SK-N-SH (cell line): ENCODE measurements at regions not wholly inside any gene's neighbourhood (a gene's known extent, or its start where the extent isn't known, plus 50 kb on each side); places are given as distances from the start of the nearest gene placed in this dataset.

ENCODE experiments used
- CHD2 ChIP-seq: fragments of 150-350 bp; IDR thresholded peaks from 2 replicates; pipeline ENCODE4 v1.6.1; 2018; ENCODE audit warnings: low read length; ENCODE audit not compliant: partially characterized antibody
- CTCF ChIP-seq: fragments of 200-600 bp; sonication (generic); IDR thresholded peaks from 2 replicates; pipeline ENCODE4 v1.6.1; 2017; ENCODE audit warnings: antibody characterized with exemption, mild to moderate bottlenecking, moderate library complexity
- RXRA ChIP-seq: IDR thresholded peaks from 2 replicates; pipeline ENCODE4 v1.4.0; 2012; ENCODE audit warnings: low read depth, mild to moderate bottlenecking, borderline replicate concordance
- YY1 ChIP-seq: IDR thresholded peaks from 2 replicates; pipeline ENCODE4 v1.4.0; 2012; ENCODE audit warnings: low read depth, mild to moderate bottlenecking

DNA sequence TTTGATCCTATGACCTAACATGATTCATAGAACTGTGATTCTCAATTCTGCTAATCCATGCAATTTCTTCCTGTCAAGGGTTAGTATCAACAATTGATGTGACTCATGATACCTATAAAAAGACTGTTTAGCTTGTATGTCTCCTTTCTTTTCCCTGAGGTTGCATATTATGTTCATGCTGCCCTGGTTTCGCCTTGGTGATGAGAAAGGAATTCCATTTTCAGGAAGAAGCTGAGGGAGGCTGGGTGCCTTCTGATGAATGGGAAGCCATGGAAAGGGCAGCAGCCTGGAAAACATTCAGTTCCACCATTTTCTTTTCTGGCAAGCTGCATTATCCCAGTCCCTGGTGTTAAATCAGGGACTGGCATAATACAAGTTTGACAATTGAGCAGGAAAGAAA lies 976.5 kb downstream of the RPA4 start:
- TF ChIP-seq CTCF (no peak), RXRA (no peak), YY1 (no peak), CHD2 (no peak)
